ENCODE measurements at regions not wholly inside any gene's neighbourhood (a gene's known extent, or its start where the extent isn't known, plus 50 kb on each side); places are given as distances from the start of the nearest gene placed in this dataset.

DNA sequence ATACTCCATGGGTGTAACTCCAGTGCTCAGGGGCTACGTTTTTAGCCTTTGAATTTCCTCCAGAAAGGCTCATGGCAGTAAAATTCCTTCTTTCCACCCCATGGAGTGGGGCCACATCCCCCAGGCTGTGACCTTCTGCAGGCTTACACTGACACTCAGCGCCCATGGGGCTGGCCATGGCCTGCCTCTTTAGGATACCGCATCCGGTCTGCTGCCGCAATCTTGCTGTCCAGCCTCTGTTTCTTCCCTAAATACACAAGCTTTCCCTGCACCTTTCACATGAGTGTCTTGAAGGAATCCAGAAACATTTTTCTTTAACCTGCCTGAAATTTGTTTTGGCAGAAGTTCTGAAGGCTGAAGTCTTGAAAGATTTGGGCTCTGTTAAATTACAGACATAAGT, 170.5 kb downstream of the NTMT2 start:
- DNase-seq (ENCODE audit: low read depth), result no peak

DNA sequence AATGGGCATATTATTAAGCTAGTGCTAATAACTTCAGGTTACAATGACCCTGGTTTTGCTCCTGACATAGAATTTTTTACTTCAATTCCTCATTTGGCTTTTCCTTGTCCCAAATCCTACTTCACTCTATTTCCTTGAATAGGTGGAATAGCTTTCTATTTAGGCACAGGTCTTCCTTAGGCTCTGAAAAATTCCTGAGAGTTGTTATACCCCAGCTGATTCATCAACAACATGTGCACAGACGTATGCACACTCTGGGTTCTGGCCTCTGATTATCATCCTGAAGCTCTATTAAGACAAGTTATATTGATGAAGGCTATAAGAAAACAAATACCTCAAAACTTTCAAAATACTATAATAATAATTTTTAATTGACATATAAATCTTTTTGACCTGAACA, 172.4 kb downstream of the NTMT2 start:
- no peak for DNase-seq (ENCODE audit: low read depth)

DNA sequence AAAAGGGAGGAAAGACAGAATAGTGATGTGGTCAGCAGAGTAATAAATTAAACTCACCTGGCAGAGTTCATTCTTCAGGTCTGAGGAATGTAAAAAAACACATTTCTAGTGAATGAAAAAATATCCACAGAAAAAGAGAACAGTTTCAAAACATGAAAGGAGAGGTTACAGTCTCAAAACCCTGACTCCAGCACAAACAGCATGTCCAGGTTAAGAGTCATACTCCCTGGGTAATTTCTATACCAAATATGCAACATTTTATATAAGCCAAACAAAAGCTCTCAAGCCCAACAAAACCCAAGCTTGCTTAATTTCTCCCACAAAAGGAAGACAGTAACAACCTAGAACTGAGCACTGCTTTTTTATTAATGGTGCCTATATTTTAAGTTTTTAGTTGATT, 173.0 kb downstream of the NTMT2 start:
- DNase-seq (ENCODE audit: low read depth), result no peak

DNA sequence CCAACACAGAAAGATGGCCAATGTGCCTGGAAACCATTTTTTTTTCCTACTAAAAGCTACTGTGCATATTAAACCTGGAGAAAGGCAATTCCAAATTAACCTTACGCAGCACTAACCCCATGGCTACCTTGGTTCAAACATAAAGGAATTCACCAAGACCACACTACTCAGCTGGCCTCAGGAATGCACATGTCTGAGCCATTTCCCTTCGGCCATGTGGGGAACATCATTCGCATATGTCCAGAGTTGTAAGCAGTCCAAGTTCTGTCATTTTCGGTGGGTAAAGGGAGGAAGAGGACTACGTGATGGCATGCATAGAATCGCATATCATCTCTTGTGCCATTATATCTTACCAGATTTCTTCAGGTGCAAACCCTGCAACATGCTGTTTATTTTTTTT, 175.4 kb downstream of the NTMT2 start:
- no peak for DNase-seq (ENCODE audit: low read depth)

DNA sequence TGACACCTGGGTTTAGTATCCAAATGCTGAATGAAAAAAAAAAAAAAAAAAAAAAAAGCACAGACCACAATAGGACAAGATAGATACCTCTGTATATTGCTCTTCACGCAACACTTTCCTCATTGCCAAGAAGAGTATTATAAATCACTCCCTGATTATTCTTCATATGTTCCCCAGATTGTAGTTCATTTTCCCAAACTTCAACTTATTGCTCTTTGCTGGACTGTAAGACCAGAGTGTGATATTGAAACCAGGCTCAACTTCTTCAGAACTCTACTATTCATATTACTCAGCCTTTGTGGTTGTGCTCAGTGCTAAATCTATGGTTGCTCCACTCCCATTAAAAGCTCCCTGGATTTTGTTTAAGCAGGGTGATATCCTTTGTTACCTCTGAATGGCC, 180.4 kb downstream of the NTMT2 start:
- no peak for DNase-seq (ENCODE audit: low read depth)

DNA sequence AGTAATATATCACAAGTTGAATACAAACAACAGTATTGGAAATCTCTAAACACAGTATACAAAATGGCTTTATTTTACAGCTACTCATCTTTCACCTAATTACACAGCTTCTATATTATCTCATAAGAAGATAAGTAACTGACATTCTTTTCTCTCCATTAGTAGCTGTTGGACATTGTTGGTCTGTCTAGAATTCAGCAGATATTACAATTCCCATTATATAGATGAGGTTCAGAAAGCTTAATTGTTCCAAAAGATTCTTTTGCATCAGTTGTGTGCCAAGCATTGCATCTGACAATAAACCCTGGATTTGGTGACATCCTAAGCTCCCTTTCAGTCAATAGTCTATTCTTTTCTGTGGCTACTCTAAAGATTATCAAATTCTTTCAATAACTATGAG, 187.0 kb downstream of the NTMT2 start:
- DNase-seq (ENCODE audit: low read depth), result no peak

DNA sequence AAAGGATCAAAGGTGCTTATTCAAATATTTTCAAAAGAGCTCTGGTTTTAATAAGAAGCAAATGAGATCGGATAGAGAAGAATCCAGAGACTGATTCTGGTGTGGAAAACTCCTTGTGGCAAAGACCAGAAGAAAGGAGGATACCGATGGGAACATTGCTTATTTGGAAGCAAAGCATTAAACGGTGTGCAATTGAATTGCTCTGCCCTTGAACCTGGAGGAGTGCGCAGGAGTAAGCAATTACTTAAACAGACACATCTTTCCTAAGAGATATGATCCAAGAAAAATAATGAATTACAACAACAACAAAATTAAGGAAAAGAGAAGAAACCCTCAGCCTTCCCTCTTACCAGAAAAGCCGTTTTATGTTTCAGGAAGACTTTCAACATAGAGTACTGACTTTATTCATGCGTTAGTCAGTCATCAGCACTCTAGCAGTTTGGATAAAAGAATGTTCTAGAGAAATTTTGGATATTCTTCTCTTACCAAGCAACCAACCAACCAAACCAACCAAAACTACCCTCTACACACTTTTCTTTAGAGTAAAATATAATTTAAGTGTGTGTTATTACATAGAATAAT, 191.7 kb downstream of the NTMT2 start:
- DNase-seq (ENCODE audit: low read depth), result no peak

DNA sequence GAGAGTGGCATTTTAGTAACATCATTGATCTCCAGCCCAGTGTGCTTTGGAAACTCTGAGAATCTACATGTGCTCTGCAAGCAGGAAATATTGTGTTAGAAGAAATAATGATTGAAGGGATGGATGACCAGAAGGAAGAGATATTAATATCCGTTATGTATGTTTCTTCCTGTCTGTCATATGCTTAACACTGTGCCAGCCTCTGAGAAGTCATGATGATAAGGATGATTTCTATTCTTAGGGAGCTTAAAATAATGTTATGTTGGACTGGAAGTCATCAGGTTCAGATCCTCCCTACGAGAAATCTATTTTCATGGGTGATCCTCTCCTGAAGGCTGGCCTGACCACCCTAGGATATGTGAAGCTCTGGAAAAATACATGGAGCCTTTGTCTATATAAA, 192.4 kb upstream of the GORAB start:
- no peak for DNase-seq (ENCODE audit: low read depth)

DNA sequence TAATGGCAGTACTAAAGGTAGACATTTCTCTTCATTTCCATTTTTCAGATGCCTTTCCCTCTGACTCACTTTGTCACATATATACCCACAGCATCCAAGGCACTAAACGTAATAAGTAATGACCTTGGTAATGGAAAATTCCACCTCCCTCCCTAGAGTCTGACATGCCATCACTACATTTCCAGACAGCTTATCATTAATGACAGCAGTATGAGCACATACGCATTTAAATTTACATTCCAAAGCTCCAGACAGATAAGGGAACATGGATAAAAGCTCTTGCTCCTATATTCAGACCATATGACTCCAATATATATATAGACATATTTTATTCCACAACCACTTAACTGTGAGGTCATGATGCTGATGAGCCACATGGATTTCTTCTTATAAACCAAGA, 191.7 kb upstream of the GORAB start:
- DNase-seq (ENCODE audit: low read depth), result no peak

DNA sequence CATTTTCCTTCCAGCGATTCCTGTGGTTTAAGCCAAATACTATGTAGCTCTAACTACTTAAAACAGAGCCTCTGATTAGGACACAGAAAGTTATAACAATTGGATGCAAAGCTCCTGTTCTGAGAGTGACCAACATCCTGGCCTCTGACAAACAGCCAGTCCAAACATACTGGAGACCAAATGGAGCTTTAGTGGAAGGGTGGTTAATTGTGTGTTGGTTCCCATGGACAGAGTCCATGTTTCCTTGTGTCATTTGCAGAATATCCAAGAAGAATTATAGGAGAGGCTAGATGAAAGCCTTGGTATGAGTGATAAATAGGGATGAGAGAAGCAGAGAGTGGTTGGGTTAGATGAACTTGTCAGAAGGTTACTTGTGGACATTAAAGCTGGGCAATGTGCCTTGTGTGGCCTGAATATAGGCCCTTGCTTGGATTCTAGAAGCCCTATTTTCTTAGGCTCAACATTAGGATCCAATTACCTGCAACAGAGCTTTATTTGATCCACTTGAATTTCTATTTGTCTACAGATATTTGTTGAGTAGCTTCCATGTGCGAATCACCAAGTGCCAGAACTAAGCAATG, 180.5 kb upstream of the GORAB start:
- no peak for DNase-seq (ENCODE audit: low read depth)

DNA sequence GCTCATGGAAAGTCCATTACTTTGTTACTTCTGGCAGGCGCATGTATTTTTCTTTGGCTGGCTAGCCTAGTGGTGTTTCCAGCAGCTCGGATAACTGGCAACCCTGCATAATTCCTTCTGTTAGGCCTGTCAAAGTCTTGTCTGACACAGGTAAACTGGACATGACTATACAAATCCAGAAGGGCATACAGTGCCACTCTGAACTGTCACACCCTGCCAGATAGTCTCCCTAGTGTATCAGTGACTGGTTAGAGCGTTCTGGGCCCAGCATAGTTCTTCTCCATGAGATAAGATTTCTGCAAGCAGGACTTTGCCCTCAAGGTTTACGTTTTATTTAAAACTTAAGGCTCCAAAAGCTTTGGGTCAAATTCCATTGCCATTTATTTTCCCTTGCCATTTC, 177.7 kb upstream of the GORAB start:
- DNase-seq (ENCODE audit: low read depth), result no peak

DNA sequence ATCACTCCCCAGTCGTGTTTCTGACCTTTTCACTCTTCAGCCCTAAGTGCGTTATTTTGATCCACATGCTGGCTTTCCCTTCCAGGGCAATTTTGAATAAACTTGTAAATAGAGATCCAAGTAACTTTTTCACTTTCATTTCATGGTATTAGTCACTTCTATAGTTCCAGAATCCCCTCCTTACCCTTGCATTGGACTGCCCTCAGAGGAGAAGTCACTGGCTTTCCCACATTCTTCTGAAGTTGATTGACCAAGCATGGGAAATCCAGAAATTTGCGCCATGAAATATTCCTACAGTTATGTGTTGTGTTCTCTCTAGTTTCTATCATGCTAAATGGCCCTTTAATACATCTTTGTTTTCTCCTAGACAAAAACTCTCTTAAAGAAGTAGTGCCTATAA, 177.3 kb upstream of the GORAB start:
- DNase-seq (ENCODE audit: low read depth), result no peak

DNA sequence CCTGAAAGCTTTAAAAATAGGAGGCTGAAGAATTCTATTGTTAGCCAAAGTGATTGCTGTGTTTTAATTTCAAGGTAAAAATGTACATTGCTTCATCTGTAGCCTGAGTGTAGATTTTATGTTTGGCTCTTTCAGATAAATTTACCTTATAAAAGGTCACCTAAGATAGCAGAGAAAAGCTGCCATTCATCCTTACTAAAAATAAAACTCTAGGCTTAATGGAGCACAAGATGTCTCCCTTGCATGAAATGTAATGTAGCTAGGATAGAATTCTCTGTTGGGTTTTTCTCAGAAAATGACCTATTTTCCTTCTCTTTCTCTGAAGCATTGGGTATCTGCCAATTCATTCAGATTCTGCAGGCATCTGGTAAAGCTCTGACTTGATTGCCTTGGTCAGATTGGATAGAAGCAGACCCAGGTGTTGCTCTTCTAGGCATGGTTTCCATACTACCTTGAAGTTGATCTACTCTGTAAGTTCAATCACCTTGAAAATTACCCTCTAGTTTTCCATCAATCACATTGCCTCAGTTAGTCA, 176.6 kb upstream of the GORAB start:
- DNase-seq (ENCODE audit: low read depth), result no peak

DNA sequence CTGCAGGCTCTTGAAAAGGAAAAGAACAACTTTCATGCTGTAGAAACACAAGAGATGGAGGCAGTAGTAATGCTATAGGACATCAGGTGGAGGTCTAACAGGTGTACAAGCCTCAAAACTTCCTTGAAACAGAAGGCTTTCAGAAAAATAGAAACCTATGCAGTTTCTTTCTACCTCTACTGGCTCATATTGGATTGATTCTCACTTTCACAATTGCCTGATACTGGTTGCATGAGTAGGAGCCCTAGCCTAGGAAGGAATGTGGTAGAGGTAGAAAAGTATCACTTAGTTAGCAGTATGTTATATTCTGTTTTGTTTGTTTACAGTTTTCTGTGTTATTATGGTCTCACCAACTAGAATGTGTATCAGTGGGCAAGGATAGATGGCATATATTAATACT, 175.4 kb upstream of the GORAB start:
- DNase-seq (ENCODE audit: low read depth), result no peak

DNA sequence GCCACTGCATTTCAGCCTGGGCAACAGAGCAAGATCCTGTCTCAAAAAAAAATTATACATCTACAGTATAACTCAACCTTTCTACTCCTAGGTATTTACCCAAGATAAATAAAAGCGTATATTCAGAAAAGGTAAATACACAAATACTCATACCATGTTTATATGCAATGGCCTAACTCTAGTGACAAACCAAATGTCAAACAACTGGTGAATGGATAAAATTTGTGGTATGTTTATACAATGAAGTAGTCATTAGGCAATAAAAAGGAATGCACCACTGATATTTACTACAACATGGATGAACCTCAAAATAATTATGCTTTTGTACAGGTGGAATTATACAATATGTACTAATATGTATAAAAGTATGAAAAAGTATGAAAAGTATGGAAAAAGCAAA, 174.2 kb upstream of the GORAB start:
- no peak for DNase-seq (ENCODE audit: low read depth)

DNA sequence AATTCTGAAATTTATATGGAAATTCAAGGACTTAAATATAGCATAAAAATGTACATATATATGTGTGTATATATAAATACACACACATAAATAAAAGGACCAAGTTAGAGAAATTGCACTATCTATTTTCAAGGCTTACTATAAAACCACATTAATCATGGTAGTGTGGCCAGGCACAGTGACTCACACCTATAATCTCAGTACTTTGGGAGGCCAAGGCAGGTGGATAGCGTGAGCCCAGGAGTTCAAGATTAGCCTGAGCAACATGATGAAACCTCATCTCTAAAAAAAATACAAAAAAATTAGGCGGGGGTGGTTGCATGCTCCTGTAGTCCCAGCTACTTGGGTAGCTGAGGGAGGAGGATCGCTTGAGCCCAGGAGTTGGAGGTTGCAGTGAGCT, 171.4 kb upstream of the GORAB start:
- DNase-seq (ENCODE audit: low read depth), result no peak

DNA sequence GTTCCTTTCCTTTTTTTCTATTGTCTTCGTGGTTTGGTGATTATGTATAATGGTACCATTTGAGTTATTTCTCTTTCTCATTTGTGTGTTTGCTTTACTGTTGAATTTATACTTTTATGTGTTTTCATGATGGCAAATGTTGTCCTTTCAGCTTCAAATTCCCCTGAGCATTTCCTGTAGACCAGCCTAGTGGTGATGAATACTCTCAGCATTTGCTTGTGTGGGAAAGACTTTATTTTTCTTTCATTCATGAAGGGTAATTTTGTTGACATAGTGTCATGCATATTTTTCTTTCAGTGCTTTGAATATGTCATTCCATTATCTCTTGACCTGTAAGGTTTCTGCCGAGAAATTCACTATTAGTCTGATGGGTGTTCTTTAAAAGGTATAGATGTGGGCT, 166.6 kb upstream of the GORAB start:
- DNase-seq (ENCODE audit: low read depth), result no peak

DNA sequence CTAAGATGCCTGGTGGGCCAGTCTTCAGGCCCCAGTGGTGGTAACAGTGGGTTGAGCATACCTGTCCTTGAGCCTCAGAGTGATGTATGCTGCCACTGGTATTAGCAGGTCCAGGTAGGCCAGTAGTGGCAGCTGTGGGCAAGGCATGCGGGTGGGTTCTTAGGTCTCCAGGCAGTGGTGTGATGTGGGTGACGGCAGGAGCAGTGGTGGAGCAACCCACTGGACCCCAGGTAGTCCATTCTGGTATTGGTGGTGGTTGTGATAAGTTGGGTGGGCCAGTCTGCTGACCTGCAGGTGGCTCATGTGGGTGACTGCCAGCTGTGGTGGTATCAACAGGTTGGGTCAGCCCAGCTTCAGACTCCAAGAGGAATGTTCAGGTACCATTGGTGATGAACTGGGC, 165.0 kb upstream of the GORAB start:
- DNase-seq (ENCODE audit: low read depth), result no peak

DNA sequence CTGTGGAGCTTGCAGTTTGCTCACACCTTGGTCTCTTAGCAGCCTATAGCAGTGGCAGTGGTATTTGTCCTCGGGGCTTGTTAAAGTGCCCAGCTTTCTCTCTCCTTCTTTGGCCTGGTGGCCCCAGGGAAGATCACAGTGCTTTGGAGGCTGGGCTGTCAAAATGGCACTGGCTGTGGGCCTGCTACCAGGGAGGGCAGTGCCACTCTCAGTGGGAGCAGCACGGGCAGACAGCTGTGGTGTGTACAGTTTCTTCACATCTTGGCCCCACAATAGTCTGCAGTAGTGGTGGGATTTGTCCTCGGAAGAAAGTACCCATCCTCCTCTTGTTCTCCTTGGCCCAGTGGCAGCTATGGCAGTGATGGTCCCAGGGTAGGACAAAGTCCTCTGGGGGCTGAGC, 164.4 kb upstream of the GORAB start:
- DNase-seq (ENCODE audit: low read depth), result no peak

DNA sequence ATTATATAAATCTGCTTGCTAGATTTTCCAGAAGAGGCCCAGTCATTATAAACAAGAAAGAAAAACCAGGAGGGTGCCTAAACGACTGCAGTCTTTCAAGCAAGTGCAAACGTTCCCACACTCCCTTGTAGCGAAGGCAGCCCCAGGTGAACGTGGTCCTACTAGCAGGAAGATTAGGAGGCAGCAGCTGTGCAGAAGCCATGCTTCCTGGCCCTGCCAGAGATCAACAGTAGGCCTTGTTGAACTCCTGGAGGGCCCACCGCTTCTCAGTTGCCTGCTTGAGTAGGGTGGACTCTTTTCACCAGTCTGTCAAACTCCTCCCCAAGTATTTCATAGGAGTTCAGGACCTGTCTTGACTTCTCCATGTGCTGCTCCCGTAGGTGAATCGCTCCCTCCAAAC, 163.0 kb upstream of the GORAB start:
- DNase-seq (ENCODE audit: low read depth), result no peak

DNA sequence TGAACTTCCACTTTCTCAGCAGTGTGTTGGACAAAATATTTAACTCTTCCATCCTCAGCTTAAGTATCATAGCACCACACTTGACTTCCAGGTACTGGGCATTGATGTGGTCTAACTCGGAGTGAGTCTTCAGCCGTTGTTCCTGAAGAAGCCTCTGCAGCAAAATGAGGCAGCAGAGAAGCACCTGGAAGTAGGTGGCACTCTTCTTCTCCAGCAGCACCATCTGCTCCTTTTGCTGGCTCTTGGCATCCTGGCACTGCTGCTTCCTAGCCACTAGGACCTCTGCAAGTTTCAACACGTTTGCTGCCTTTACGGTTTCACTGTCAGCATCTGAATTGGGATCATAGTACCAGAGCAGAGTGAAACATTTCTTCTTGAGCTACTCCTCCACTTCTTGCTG, 162.5 kb upstream of the GORAB start:
- DNase-seq (ENCODE audit: low read depth), result no peak

DNA sequence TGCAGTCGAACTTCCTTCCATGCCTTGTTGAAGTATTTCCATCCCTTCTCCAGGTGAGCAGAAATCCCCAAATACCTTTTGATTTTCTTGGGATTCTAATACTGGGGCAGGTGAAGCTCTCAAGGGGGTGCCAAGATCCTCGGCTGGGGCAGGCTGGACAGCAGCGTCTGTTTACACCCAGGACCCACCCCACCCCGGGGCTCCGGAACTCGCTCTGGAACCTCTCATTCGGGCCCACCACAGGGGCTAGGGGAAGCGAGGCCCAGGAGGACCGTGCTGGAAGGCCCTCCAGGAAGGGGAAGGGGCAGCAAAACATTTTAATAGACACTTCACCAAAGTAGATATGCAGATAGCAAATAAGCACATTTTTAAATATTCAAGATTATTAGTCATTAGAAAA, 161.9 kb upstream of the GORAB start:
- DNase-seq (ENCODE audit: low read depth), result no peak

DNA sequence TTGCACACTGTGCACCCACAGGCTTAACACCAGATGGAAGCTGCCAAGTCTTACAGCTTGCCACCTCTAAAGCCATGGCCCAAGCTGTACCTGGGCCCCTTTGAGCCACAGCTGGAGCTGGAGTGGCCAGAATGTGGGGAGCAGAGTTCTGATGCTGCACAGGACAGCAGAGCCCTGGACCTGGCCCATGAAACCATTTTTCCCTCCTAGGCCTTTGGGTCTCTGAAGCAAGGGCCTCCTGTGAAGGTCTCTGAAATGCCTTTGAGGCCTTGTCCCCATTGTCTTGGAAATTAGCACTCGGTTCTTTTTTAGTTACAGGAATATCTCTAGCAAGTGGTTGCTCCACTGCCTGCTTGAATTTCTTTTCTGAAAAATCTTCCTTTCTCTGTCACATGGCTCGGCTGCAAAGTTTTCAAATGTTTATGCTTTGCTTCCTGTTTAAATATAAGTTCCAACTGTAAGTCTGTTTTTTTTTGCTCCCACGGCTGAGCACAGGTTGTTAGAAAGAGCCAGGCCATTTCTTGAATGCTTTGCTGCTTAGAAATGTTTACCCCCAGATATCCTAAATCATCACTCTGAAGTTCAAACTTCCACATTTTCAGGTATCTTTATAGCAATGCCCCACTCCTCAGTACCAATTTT, 156.8 kb upstream of the GORAB start:
- DNase-seq (ENCODE audit: low read depth), result no peak

DNA sequence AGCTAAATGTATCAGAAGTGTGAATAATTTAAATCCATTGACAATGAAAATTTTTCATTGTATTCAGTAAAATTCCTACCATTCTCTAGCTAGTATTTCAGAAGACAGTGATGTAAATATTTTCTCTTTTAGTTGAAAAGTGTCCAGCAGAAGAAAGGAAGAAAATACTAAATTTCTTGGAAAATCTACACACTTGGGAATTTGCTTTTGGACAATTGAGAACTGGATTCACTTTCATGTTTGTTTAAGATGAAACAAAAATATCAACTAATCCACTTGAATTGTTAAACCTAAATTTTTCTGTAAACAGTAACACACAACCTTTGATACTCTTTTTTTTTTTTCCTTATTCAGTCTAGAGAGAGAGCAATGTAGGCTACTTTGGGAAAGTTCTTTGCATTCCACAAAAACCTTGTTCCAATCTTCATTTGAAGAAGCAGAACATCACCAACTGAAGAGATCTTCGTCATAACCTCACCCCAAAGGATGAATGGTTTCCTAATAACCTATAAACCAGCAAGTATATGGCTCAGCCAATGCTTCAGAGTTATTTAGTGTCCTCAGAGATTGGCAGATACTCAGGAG, 155.1 kb upstream of the GORAB start:
- DNase-seq (ENCODE audit: low read depth), result no peak
